Epidermal melanocyte (primary cell): ENCODE measurements at regions not wholly inside any gene's neighbourhood (a gene's known extent, or its start where the extent isn't known, plus 50 kb on each side); places are given as distances from the start of the nearest gene placed in this dataset.

Source experiments
- DNase-seq: peaks from one replicate; pipeline ENCODE4 v3.0.0; 2011; ENCODE audit warnings: low spot score; ENCODE audit not compliant: insufficient read length

GRCh38 chr2:64313398-64313723 is 140.6 kb upstream of the LGALSL start:
- no peak for DNase-seq

- no peak for DNase-seq
These were observed 138.5 kb upstream of the LGALSL start for GRCh38 chr2:64315291-64315960.

GRCh38 chr2:64317707-64318475 is 136.1 kb upstream of the LGALSL start:
- DNase-seq = no peak

- DNase-seq = no peak
These were observed 135.6 kb upstream of the LGALSL start for GRCh38 chr2:64318476-64318748.

GRCh38 chr2:64319896-64320295 is 134.1 kb upstream of the LGALSL start:
- DNase-seq = no peak

GRCh38 chr2:64322433-64322832 is 131.5 kb upstream of the LGALSL start:
- no peak for DNase-seq

- DNase-seq = no peak
These were observed 130.8 kb upstream of the LGALSL start for GRCh38 chr2:64323197-64323596.

- no peak for DNase-seq
These were observed 129.1 kb upstream of the LGALSL start for GRCh38 chr2:64324746-64325410.

- DNase-seq = no peak
These were observed 128.5 kb upstream of the LGALSL start for GRCh38 chr2:64325477-64325851.

GRCh38 chr2:64325852-64326577 is 127.9 kb upstream of the LGALSL start:
- DNase-seq = no peak

GRCh38 chr2:64326578-64327050 is 127.3 kb upstream of the LGALSL start:
- no peak for DNase-seq

- DNase-seq = no peak
These were observed 126.8 kb upstream of the LGALSL start for GRCh38 chr2:64327129-64327509.

GRCh38 chr2:64327510-64328414 is 126.2 kb upstream of the LGALSL start:
- no peak for DNase-seq

GRCh38 chr2:64328415-64328722 is 125.6 kb upstream of the LGALSL start:
- no peak for DNase-seq

GRCh38 chr2:64328756-64329155 is 125.2 kb upstream of the LGALSL start:
- no peak for DNase-seq

- no peak for DNase-seq
These were observed 124.1 kb upstream of the LGALSL start for GRCh38 chr2:64329848-64330247.

GRCh38 chr2:64330281-64331113 is 123.5 kb upstream of the LGALSL start:
- DNase-seq = peak; percentile 34

- no peak for DNase-seq
These were observed 122.8 kb upstream of the LGALSL start for GRCh38 chr2:64331114-64331645.

GRCh38 chr2:64331849-64332699 is 121.9 kb upstream of the LGALSL start:
- DNase-seq = no peak
